Natural killer cell (primary cell): ENCODE measurements at regions not wholly inside any gene's neighbourhood (a gene's known extent, or its start where the extent isn't known, plus 50 kb on each side); places are given as distances from the start of the nearest gene placed in this dataset.

Experiments
- ATAC-seq, 3 donors: fragments of 150-1000 bp in 2 of 3; fragments of 200-7000 bp in 1 of 3; cut with Tn5 transposase; 1 replicate in 1 of 3; 2 replicates in 2 of 3; pipeline ENCODE4 v1.10.0; 2021; ENCODE audit warnings: mild to moderate bottlenecking in 2 of 3, moderate library complexity in 2 of 3
- DNase-seq, 2 donors: peaks; one replicate each; pipeline versions ENCODE4 v3.0.0 to v3.0.0-alpha.2; 2013 to 2021; ENCODE audit warnings: mixed read lengths in 1 of 2
- H3K27ac ChIP-seq: one replicate; pipeline ENCODE4 v1.5.1; 2013; ENCODE audit warnings: mild to moderate bottlenecking, low read length
- H3K27me3 ChIP-seq: one replicate; pipeline ENCODE4 v1.6.1; 2013; ENCODE audit warnings: low read length; ENCODE audit not compliant: control insufficient read depth, insufficient read depth
- H3K36me3 ChIP-seq: one replicate; pipeline ENCODE4 v1.6.1; 2013; ENCODE audit warnings: low read length; ENCODE audit not compliant: control insufficient read depth, insufficient read depth
- H3K4me1 ChIP-seq: one replicate; pipeline ENCODE4 v1.6.1; 2013; ENCODE audit warnings: low read length; ENCODE audit not compliant: control insufficient read depth, insufficient read depth
- H3K4me3 ChIP-seq: one replicate; pipeline ENCODE4 v1.5.1; 2013; ENCODE audit warnings: low read length
- H3K9me3 ChIP-seq: one replicate; pipeline ENCODE4 v1.6.1; 2013; ENCODE audit warnings: low read length; ENCODE audit not compliant: control insufficient read depth, insufficient read depth
- H3K27ac Mint-ChIP-seq, 2 donors: one replicate each; pipeline ENCODE4 v1.8.0; 2022; ENCODE audit warnings: mild to moderate bottlenecking in 2 of 2, mixed read lengths in 2 of 2, moderate library complexity in 1 of 2
- H3K27me3 Mint-ChIP-seq, 2 donors: one replicate each; pipeline ENCODE4 v1.8.0; 2022; ENCODE audit warnings: low read depth in 2 of 2, mixed read lengths in 2 of 2
- H3K36me3 Mint-ChIP-seq: one replicate; pipeline ENCODE4 v1.8.0; 2022; ENCODE audit warnings: mixed read lengths
- H3K4me1 Mint-ChIP-seq, 2 donors: one replicate each; pipeline ENCODE4 v1.8.0; 2022; ENCODE audit warnings: mixed read lengths in 2 of 2
- H3K4me3 Mint-ChIP-seq: one replicate; pipeline ENCODE4 v1.8.0; 2022; ENCODE audit warnings: mild to moderate bottlenecking, moderate library complexity, mixed read lengths
- H3K9me3 Mint-ChIP-seq, 2 donors: one replicate each; pipeline ENCODE4 v1.8.0; 2022; ENCODE audit warnings: mixed read lengths in 2 of 2
- CTCF ChIP-seq: fragments of 200-600 bp; IDR thresholded peaks from one replicate; pipeline ENCODE4 v1.8.0; 2022; ENCODE audit warnings: antibody characterized with exemption
- WGBS: methylation state at CpG from one replicate; pipeline ENCODE4 v1.1.7; 2013; ENCODE audit warnings: missing lambda C conversion rate; ENCODE audit not compliant: insufficient coverage; 5-methylcytosine and 5-hydroxymethylcytosine counted together
- intact Hi-C: fragments of 100-400 bp; cut with micrococcal nuclease; formaldehyde crosslinking; loops from one replicate; pipeline ENCODE4 v1.14.2; 2022

GRCh38 chr6:166073082-166073481 is 94.6 kb downstream of the TBXT start:
- Histone ChIP-seq H3K4me1 (no peaks in the 10 kb centered on the region), H3K27me3 (no peaks in the 10 kb centered on the region), H3K27ac (no peak overlapping the region), H3K4me3 (no peak overlapping the region), H3K9me3 (no peaks in the 10 kb centered on the region), H3K36me3 (no peaks in the 10 kb centered on the region)
- Mint-ChIP-seq H3K27me3 (peaks cover 4 to 29% of the 10 kb centered on the region in 2 donors), H3K27ac (no peak overlapping the region), H3K4me1 (no peaks in the 10 kb centered on the region), H3K4me3 (no peak overlapping the region), H3K9me3 (no peaks in the 10 kb centered on the region), H3K36me3 (no peaks in the 10 kb centered on the region)
- no peak for DNase-seq
- intact Hi-C loops = no loop called here
- 97% methylated on average over 9 of the region's 9 CpGs for WGBS
- no peak for ATAC-seq
- no peak for TF ChIP-seq CTCF

GRCh38 chr6:166068768-166069167 is 98.9 kb downstream of the TBXT start:
- H3K9me3 ChIP-seq = no peaks in the 10 kb centered on the region
- intact Hi-C loops = no loop called here

GRCh38 chr6:166058064-166058739 is 109.4 kb downstream of the TBXT start:
- 81% methylated on average over 10 of the region's 10 CpGs for WGBS
- no peak for ATAC-seq
- Histone ChIP-seq H3K4me1 (no peaks in the 10 kb centered on the region), H3K36me3 (no peaks in the 10 kb centered on the region), H3K27me3 (no peaks in the 10 kb centered on the region), H3K9me3 (no peaks in the 10 kb centered on the region), H3K4me3 (no peak overlapping the region), H3K27ac (no peak overlapping the region)
- peaks cover 3 to 4% of the 10 kb centered on the region in 2 donors for H3K9me3 Mint-ChIP-seq
- no peak for DNase-seq
- peaks cover 9 to 23% of the 10 kb centered on the region in 2 donors for H3K27me3 Mint-ChIP-seq
- intact Hi-C loops = no loop called here
- no peaks in the 10 kb centered on the region for H3K4me1 Mint-ChIP-seq
- H3K4me3 Mint-ChIP-seq = no peak overlapping the region
- no peak for TF ChIP-seq CTCF
- no peak overlapping the region for H3K27ac Mint-ChIP-seq
- peaks cover 9% of the 10 kb centered on the region for H3K36me3 Mint-ChIP-seq

More at GRCh38 chr6:166068768-166069167, 98.9 kb downstream of the TBXT start:
- Histone ChIP-seq H3K27me3 (peaks cover 4% of the 10 kb centered on the region), H3K4me1 (no peaks in the 10 kb centered on the region), H3K36me3 (no peaks in the 10 kb centered on the region), H3K4me3 (no peak overlapping the region), H3K27ac (no peak overlapping the region)
- WGBS = 72% methylated on average over 3 of the region's 3 CpGs
- Mint-ChIP-seq H3K4me3 (no peak overlapping the region), H3K27ac (no peak overlapping the region), H3K9me3 (peaks cover 0 to 2% of the 10 kb centered on the region in 2 donors), H3K36me3 (no peaks in the 10 kb centered on the region), H3K4me1 (no peaks in the 10 kb centered on the region), H3K27me3 (peaks cover 7 to 22% of the 10 kb centered on the region in 2 donors)
- TF ChIP-seq CTCF = no peak
- DNase-seq (no peak), ATAC-seq (no peak)

- H3K27me3 Mint-ChIP-seq = peaks cover 9 to 19% of the 10 kb centered on the region in 2 donors
- intact Hi-C loops = no loop called here
- peaks cover 9% of the 10 kb centered on the region for H3K36me3 Mint-ChIP-seq
- H3K27ac ChIP-seq = no peak overlapping the region
- H3K9me3 ChIP-seq = no peaks in the 10 kb centered on the region
- H3K4me3 ChIP-seq = no peak overlapping the region
- no peak for TF ChIP-seq CTCF
- no peak overlapping the region for H3K4me3 Mint-ChIP-seq
- no peaks in the 10 kb centered on the region for H3K27me3 ChIP-seq
- no peak for DNase-seq
- 45% methylated on average over 1 of the region's 2 CpGs for WGBS
- no peak for ATAC-seq
- no peaks in the 10 kb centered on the region for H3K4me1 ChIP-seq
- H3K4me1 Mint-ChIP-seq = no peaks in the 10 kb centered on the region
- H3K27ac Mint-ChIP-seq = no peak overlapping the region
- peaks cover 4 to 5% of the 10 kb centered on the region in 2 donors for H3K9me3 Mint-ChIP-seq
- no peaks in the 10 kb centered on the region for H3K36me3 ChIP-seq
Measured at GRCh38 chr6:166057431-166057830, 110.2 kb downstream of the TBXT start.
